ENCODE measurements at regions not wholly inside any gene's neighbourhood (a gene's known extent, or its start where the extent isn't known, plus 50 kb on each side); places are given as distances from the start of the nearest gene placed in this dataset.

DNA sequence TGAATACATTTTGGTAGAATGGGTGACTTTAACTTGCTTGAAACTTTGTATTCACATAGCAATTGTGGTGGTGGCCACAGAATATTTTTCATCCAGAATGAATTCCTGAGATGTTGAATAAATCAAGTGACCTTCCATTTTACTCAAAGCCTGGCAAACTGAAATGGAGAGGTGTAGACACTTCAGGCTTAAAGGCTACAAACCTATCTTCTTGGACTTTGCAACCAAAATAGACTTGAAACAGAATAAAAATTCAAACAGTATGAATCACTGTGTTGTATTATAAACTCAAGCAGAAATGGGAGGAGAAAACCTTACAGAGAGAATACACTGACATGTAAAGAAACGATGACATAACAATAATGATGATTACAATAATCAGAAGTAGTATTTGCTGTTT is 371.6 kb downstream of the BCKDHB start:
- TF ChIP-seq CTCF (IDR thresholded peaks at IDR 0.05; ENCODE audit: low read depth, low read length), result no peak
- DNase-seq (ENCODE audit: low read depth in 2 of 2), result no peak
- no peak overlapping the region for H3K4me3 ChIP-seq (replicated peaks in 1 of 2; ENCODE audit: low read depth in 2 of 2, low read length in 2 of 2)

DNA sequence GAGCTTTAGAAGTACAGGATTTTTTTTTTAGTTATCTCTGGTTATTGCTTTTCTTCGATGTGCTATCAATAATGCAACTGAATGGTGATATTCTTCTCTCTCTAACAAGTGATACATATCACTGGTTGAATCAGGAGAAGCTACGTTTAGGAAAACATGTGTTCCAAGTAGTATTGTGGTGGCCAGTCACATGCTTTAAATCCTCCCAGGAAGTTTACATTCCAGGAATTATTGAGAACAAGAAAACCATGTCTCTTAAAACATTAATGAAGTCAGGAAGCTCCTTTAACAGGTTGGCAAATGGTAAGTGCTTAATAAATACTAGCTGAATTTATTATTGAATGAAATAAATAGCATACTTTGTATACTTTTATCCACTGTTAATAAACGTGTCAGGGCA is 371.1 kb downstream of the BCKDHB start:
- no peak for DNase-seq (ENCODE audit: low read depth in 2 of 2)
- no peak for TF ChIP-seq CTCF (IDR thresholded peaks at IDR 0.05; ENCODE audit: low read depth, low read length)
- no peak overlapping the region for H3K4me3 ChIP-seq (replicated peaks in 1 of 2; ENCODE audit: low read depth in 2 of 2, low read length in 2 of 2)

DNA sequence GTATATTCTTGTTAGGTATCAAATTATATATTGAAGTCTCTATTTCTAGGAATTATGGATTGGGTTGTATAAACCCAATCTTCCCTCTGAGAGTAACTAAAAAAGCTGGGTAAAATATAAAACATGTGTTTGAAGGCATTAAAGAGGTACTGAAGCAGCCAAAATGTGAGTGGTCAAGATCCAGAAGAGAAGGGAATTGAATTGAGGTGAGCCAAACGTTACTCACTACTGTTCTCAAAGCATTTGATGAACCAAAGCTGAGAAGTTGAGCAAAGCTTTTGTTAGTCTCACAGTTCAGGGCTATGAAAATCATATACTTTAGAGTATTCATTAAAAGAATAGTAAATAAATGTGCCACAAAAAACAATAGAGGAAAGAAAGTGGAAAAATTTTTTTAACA is 365.8 kb downstream of the BCKDHB start:
- H3K4me3 ChIP-seq (replicated peaks in 1 of 2; ENCODE audit: low read depth in 2 of 2, low read length in 2 of 2), result no peak overlapping the region
- DNase-seq (ENCODE audit: low read depth in 2 of 2), result peak in 1 of 2 donors; percentile 11
- TF ChIP-seq CTCF (IDR thresholded peaks at IDR 0.05; ENCODE audit: low read depth, low read length), result no peak

DNA sequence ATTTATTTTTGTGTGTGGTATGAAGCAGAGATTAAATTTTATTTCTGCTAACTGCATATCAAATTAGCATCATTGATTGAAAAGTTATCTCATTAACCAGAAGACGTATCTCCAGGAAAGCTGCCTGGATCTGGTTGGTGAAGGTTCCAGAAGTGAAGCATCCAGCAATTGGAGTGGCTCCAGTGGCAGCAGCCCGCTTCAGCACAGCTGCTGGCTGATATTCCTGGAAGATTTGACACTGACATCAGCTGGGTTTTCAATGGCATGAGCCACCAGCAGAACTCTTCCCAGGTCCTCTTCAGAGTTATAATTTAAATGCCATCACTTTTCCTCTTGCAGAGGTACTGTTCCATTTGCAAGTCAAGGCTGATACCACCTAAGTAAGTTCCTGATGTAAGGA is 363.5 kb downstream of the BCKDHB start:
- H3K4me3 ChIP-seq (replicated peaks in 1 of 2; ENCODE audit: low read depth in 2 of 2, low read length in 2 of 2), result no peak overlapping the region
- no peak for TF ChIP-seq CTCF (IDR thresholded peaks at IDR 0.05; ENCODE audit: low read depth, low read length)
- DNase-seq (ENCODE audit: low read depth in 2 of 2), result no peak

DNA sequence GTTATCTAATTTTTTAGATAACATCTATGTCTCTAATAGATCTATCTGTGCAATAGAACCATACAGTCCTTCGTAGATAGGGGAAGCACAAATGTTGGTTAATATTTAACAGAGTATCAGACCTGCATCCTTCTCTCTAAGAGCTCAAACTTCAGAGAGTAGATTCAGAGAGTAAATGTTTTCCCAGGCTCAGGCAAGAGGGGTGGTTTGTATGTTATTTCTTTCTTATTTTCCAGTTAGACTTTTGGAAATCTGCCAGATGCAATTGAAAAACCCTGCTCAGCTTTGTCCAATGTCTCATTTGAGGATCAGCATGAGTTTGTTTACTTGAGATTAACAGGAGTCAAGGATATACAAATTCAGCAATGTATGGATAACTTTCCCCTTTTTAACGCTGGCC is 361.9 kb downstream of the BCKDHB start:
- no peak for TF ChIP-seq CTCF (IDR thresholded peaks at IDR 0.05; ENCODE audit: low read depth, low read length)
- no peak for DNase-seq (ENCODE audit: low read depth in 2 of 2)
- H3K4me3 ChIP-seq (replicated peaks in 1 of 2; ENCODE audit: low read depth in 2 of 2, low read length in 2 of 2), result no peak overlapping the region

DNA sequence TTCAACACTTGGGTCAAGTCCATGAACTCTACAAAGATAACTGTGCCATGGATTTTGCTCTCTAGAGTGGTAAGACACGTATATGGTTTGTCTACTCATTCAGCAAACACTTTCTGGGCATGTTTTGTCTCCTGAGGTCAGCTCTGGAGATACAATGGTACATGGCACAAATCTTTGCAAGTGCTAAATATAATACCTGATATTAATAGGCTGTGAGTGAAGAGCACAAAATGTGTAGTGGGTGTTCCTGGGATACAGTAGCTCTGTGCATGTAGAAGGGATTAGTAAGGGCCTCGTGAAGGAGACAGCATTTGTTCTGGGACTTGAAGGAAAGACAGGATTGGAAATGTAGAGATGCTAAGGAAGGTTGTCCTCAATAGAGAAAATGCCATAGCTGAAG is 360.9 kb downstream of the BCKDHB start:
- no peak for DNase-seq (ENCODE audit: low read depth in 2 of 2)
- no peak overlapping the region for H3K4me3 ChIP-seq (replicated peaks in 1 of 2; ENCODE audit: low read depth in 2 of 2, low read length in 2 of 2)

More for the DNA sequence above, 360.9 kb downstream of the BCKDHB start:
- no peak for TF ChIP-seq CTCF (IDR thresholded peaks at IDR 0.05; ENCODE audit: low read depth, low read length)

Data from cardiac fibroblast (primary cell).